ENCODE measurements at regions not wholly inside any gene's neighbourhood (a gene's known extent, or its start where the extent isn't known, plus 50 kb on each side); places are given as distances from the start of the nearest gene placed in this dataset.

- TF ChIP-seq CTCF (IDR thresholded peaks at IDR 0.05; ENCODE audit: low read depth, low read length) (no peak), EZH2phosphoT487 (IDR thresholded peaks at IDR 0.05; ENCODE audit: low read depth) (no peak)
These were observed 212.3 kb upstream of the RPS6KA3 start for GRCh38 chrX:20479048-20479447.
